22Rv1 (cell line): ENCODE measurements at regions not wholly inside any gene's neighbourhood (a gene's known extent, or its start where the extent isn't known, plus 50 kb on each side); places are given as distances from the start of the nearest gene placed in this dataset.
A peak's percentile ranks its signal among the peaks of the same experiment; 100 is the strongest.

Experiments
- H3K27ac ChIP-seq: fragments of 450-650 bp; 2 replicates; pipeline ENCODE4 v1.5.1; 2017
- CTCF ChIP-seq: fragments of 450-650 bp; IDR thresholded peaks from 2 replicates; pipeline ENCODE4 v1.5.1; 2017; ENCODE audit warnings: mild to moderate bottlenecking
- ZFX ChIP-seq: fragments of 450-650 bp; IDR thresholded peaks from 2 replicates; pipeline ENCODE4 v1.6.1; 2017; ENCODE audit warnings: antibody characterized with exemption, borderline replicate concordance

DNA sequence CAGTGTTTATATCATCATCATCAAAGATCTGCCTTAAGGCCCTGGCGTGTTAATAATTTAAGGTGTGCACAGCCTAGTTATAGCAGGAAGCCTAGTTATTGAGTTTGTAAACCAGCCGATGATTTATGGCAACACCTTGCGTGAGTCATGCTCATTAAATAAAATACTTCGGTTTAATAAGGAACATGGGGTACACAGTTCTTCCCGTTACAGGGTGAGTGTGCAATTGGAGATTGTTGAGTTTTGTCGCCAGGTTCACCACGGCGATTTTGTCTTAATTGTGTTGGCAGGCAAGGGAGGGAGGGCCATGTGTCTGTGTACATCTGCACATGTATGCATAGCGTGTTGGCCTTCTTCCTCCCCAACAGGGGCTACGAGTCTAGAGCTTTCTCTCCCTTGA is 104.0 kb downstream of the TFAP2A start:
- TF ChIP-seq ZFX, result no peak
- TF ChIP-seq CTCF, result no peak
- H3K27ac ChIP-seq, result peak overlapping the region; percentile 42

DNA sequence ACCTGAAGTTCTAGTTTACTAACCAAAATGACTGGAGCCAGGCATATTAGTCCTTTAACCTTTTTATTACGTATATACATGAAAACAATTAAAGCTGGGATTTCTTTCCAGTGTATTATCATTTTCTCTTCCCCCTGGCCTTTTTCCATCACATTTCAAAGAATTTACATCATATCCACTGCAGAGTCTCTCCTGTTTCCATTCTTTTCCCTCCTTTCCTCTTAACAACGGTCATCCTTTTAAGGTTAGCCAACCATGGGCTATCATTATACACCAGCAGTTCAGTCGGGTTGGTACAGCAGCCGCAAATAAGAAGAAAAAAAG is 104.6 kb downstream of the TFAP2A start:
- TF ChIP-seq ZFX (no peak), CTCF (no peak)
- peak overlapping the region; percentile 42 for H3K27ac ChIP-seq

- peak overlapping the region; percentile 42 for H3K27ac ChIP-seq
- TF ChIP-seq CTCF (no peak), ZFX (no peak)
Observed at GRCh38 chr6:10309457-10310329, 105.2 kb downstream of the TFAP2A start.

DNA sequence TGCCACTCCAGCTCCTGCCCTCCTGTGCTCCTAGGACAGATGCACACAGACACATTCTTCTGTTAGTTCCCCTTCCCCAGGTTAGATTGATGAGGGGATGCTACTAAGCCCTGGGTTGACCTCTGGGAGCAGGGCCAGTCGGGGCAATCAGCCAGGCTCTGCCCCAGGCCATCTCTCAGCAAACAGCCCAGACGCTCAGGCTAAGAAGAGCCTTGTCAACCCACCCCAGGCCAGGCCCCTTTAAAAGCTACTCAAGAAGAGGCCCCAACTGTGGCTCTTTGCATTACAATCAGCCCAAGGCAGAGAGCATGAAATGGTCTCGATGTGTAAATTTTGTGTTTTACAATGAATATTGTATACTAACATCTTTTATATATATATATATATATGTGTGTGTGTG is 107.4 kb downstream of the TFAP2A start:
- H3K27ac ChIP-seq, result no peak overlapping the region
- no peak for TF ChIP-seq ZFX
- no peak for TF ChIP-seq CTCF

DNA sequence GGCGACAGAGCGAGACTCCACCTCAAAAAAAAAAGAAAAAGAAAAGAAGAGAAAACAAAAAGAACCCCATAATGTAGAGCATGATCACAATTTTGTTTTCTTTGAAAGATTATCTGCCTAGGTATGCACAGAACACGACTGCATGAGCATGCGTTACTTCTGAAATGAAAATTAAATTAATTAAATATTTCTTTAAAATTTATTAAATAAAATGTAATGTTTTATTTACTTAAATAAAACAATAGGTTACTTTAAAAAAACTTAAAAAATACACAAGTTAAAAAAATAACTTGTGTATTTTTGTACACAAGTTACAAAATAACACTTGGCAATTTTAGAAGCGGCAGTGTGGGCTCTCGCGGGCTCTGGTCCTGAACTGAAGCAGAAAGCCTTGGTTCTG is 107.8 kb downstream of the TFAP2A start:
- no peak for TF ChIP-seq ZFX
- no peak for TF ChIP-seq CTCF
- no peak overlapping the region for H3K27ac ChIP-seq

DNA sequence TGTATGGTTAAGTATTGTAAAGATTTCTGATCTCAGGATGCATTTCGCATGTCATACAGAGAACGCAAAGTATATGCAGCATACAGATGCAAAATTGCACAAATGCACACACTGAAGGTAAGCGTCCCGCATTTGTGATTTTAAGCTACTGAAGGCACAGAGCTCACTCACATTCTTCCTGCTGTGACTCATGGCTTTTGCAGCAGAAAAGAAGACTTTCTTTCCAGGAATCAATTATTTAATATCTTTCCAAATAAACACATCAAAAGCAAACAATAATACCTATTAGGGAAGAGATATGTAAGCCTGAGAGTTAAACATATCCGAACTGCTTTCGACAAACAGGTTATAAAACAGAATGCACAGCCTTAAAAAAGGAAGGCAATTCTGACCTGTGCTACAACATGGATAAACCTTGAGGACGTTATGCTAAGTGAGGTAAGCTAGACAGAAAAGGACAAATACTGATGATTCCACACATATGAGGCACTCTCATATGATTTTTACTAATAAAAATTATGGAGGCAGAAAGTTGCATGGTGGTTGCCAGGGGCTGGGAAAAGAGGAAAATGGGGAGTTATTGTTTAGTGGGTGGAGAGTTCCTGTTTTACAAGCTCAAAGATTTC is 109.0 kb downstream of the TFAP2A start:
- H3K27ac ChIP-seq, result no peak overlapping the region
- TF ChIP-seq ZFX, result no peak
- no peak for TF ChIP-seq CTCF

GRCh38 chr6:10303608-10304506 is 111.0 kb downstream of the TFAP2A start:
- TF ChIP-seq CTCF (no peak), ZFX (no peak)
- H3K27ac ChIP-seq, result no peak overlapping the region
